GM23248 (cell line): ENCODE measurements at regions not wholly inside any gene's neighbourhood (a gene's known extent, or its start where the extent isn't known, plus 50 kb on each side); places are given as distances from the start of the nearest gene placed in this dataset.

Experiments
- DNase-seq: peaks from one replicate; pipeline ENCODE4 v3.0.0-alpha.2; 2015
- H2AFZ ChIP-seq: fragments of 200-600 bp; sonication (generic); 2 replicates; pipeline ENCODE4 v1.6.1; 2016; ENCODE audit warnings: antibody characterized with exemption
- H3F3A ChIP-seq: fragments of 200-600 bp; sonication (generic); 2 replicates; pipeline ENCODE4 v1.6.1; 2016; ENCODE audit warnings: mild to moderate bottlenecking, antibody characterized with exemption, mixed run types; ENCODE audit not compliant: insufficient read depth
- H3K27ac ChIP-seq: fragments of 200-600 bp; sonication (generic); 2 replicates; pipeline ENCODE4 v1.5.1; 2016; ENCODE audit warnings: mild to moderate bottlenecking
- H3K27me3 ChIP-seq: fragments of 200-600 bp; sonication (generic); replicated peaks from 2 replicates; pipeline ENCODE4 v1.6.1; 2016; ENCODE audit warnings: mild to moderate bottlenecking; ENCODE audit not compliant: insufficient read depth
- H3K36me3 ChIP-seq: fragments of 200-600 bp; sonication (generic); 2 replicates; pipeline ENCODE4 v1.6.1; 2016; ENCODE audit warnings: low read depth, mild to moderate bottlenecking
- H3K4me1 ChIP-seq: fragments of 200-600 bp; sonication (generic); 2 replicates; pipeline ENCODE4 v1.6.1; 2016; ENCODE audit warnings: mild to moderate bottlenecking; ENCODE audit not compliant: insufficient read depth
- H3K4me2 ChIP-seq: fragments of 200-600 bp; sonication (generic); one replicate; pipeline ENCODE4 v1.6.1; 2016; ENCODE audit warnings: mild to moderate bottlenecking; ENCODE audit not compliant: unreplicated experiment
- H3K4me3 ChIP-seq: fragments of 200-600 bp; sonication (generic); 2 replicates; pipeline ENCODE4 v1.5.1; 2016; ENCODE audit warnings: mild to moderate bottlenecking
- H3K79me2 ChIP-seq: fragments of 200-600 bp; sonication (generic); 2 replicates; pipeline ENCODE4 v1.6.1; 2016; ENCODE audit warnings: mild to moderate bottlenecking; ENCODE audit not compliant: insufficient read depth
- H3K9ac ChIP-seq: fragments of 200-600 bp; sonication (generic); 2 replicates; pipeline ENCODE4 v1.6.1; 2016; ENCODE audit warnings: mild to moderate bottlenecking
- H3K9me2 ChIP-seq: fragments of 200-600 bp; sonication (generic); 2 replicates; pipeline ENCODE4 v1.6.1; 2016; ENCODE audit warnings: mixed run types, mild to moderate bottlenecking, moderate library complexity; ENCODE audit not compliant: insufficient read depth
- H3K9me3 ChIP-seq: fragments of 200-600 bp; sonication (generic); one replicate; pipeline ENCODE4 v1.6.1; 2017; ENCODE audit warnings: low read depth
- H4K20me1 ChIP-seq: fragments of 200-600 bp; sonication (generic); 2 replicates; pipeline ENCODE4 v1.6.0; 2016; ENCODE audit not compliant: insufficient read depth
- EZH2 ChIP-seq: fragments of 200-600 bp; sonication (generic); IDR thresholded peaks from 2 replicates; pipeline ENCODE4 v1.6.1; 2018; ENCODE audit warnings: antibody characterized with exemption, mild to moderate bottlenecking; ENCODE audit not compliant: insufficient read depth, poor library complexity, severe bottlenecking
- EZH2phosphoT487 ChIP-seq: fragments of 200-600 bp; sonication (generic); IDR thresholded peaks from 2 replicates; pipeline ENCODE4 v1.6.1; 2018; ENCODE audit warnings: antibody characterized with exemption, moderate library complexity, mild to moderate bottlenecking, low read depth; ENCODE audit not compliant: insufficient read depth
- WGBS, 2 experiments: methylation state at CpG; one replicate each; pipeline ENCODE4 v1.1.6; 2015 to 2017; ENCODE audit warnings: low lambda C conversion rate in 2 of 2, low coverage in 1 of 2; ENCODE audit errors: missing lambda C conversion rate in 2 of 2; 5-methylcytosine and 5-hydroxymethylcytosine counted together
- in situ Hi-C: fragments of 300-500 bp; cut with MboI; formaldehyde crosslinking; loops from 2 replicates; pipeline ENCODE4 v1.15.0; 2020

- TF ChIP-seq EZH2 (no peak), EZH2phosphoT487 (no peak)
- no peaks in the 10 kb centered on the region for H3K27me3 ChIP-seq
- no peaks in the 10 kb centered on the region for H3K9me3 ChIP-seq
- H3K36me3 ChIP-seq: no peaks in the 10 kb centered on the region
- no peak overlapping the region for H3K4me2 ChIP-seq
- H3K27ac ChIP-seq: no peak overlapping the region
- no peak overlapping the region for H3K9ac ChIP-seq
- no peak overlapping the region for H3K4me3 ChIP-seq
- H2AFZ ChIP-seq: no peak overlapping the region
- H3K79me2 ChIP-seq: no peaks in the 10 kb centered on the region
- H3F3A ChIP-seq: peaks cover 15% of the 10 kb centered on the region
- H3K9me2 ChIP-seq: no peaks in the 10 kb centered on the region
- no peak for DNase-seq
- in situ Hi-C loops: no loop called here
- peaks cover 15% of the 10 kb centered on the region; the same call in 1 of the 2 replicates for H3K4me1 ChIP-seq
- no peaks in the 10 kb centered on the region for H4K20me1 ChIP-seq
Observed at GRCh38 chr2:217629347-217629746, 373.4 kb downstream of the TNS1 start.

DNA sequence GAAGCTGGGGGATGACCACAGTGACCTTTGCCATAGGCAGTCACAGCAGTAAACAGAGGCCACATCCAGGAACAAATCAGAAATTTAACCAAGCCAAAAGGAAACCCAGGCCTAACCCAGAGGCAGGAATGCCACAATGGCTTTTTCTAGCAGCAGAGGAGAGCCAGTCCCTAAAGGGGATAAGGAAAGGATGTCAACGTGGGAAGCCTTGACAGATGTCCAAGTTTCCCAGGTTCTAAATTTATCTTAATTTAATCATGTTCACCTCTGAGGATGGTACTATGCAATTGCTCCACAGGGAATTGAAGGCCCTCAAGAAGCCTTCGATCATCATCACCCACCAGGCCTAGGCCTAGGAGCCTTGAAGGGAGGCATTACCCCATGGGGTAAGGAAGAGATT, 374.7 kb downstream of the TNS1 start:
- Histone ChIP-seq H3K27ac (no peak overlapping the region), H3K4me3 (no peak overlapping the region), H3K36me3 (no peaks in the 10 kb centered on the region), H4K20me1 (no peaks in the 10 kb centered on the region), H2AFZ (no peak overlapping the region), H3K4me1 (peaks cover 15% of the 10 kb centered on the region; the same call in 1 of the 2 replicates), H3K9ac (no peak overlapping the region), H3K79me2 (no peaks in the 10 kb centered on the region), H3K9me2 (no peaks in the 10 kb centered on the region), H3K27me3 (no peaks in the 10 kb centered on the region), H3K9me3 (no peaks in the 10 kb centered on the region), H3K4me2 (no peak overlapping the region), H3F3A (peaks cover 15% of the 10 kb centered on the region)
- no peak for DNase-seq
- in situ Hi-C loops: no loop called here
- no peak for TF ChIP-seq EZH2phosphoT487
- TF ChIP-seq EZH2: no peak
- WGBS, 2 experiments: 86% methylated on average over 2 of the region's 2 CpGs

DNA sequence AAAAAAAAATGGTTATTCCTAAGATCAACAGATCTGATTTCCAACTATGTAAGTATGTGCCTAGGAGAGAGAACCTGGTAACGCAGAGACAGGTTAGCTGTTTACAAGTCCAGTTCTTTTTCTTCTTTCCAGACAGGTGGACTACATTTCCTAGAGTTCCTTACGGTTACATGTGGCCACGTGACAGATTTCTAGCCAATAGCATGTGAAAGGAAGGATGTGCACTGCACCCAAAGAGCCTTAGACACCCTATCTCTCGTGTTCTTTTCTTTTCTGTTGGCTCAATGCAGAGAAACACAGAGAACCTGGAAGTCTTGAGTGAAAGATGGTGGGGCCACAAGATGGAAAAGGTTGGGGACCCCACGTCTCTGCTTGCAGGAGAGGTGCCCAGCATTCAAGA, 375.9 kb downstream of the TNS1 start:
- WGBS, 2 experiments: 81 to 87% methylated on average over 5 of the region's 5 CpGs
- in situ Hi-C loops: no loop called here

DNA sequence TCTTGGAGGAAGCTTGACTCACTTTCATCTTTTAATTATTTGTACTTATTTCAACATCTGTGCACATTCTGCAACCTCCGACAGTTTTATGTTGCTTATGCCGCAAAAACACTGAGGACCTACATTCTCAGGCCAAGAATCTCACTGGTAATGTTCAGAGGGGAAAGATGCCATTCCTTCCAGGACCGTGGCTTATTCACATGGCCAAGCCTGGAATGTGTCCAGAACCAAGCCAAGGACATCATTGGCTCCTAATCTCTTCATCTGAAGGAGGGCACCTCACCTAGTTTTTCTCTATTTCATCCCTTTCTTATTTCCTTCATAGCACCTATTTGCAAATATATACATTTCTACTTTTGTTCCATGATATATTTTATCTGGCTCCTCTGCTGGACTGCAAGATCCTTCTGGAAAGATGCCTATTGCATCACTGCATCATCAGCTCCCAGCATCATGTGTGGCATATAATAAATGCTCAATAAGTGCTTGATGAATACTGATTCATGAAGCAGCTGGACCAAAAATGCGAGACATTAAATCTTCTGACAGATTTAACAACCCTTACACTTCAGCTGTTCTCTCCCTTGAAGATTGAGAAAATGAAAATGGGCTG, 377.1 kb downstream of the TNS1 start:
- Histone ChIP-seq H4K20me1 (no peaks in the 10 kb centered on the region), H3K4me3 (no peak overlapping the region), H3K36me3 (no peaks in the 10 kb centered on the region), H3K9ac (no peak overlapping the region), H3K79me2 (no peaks in the 10 kb centered on the region), H3F3A (peaks cover 15% of the 10 kb centered on the region), H2AFZ (no peak overlapping the region), H3K9me2 (no peaks in the 10 kb centered on the region), H3K4me1 (peaks cover 15% of the 10 kb centered on the region; the same call in 1 of the 2 replicates), H3K27me3 (no peaks in the 10 kb centered on the region), H3K27ac (peak overlapping the region; percentile 23; the same call in 1 of the 2 replicates), H3K9me3 (no peaks in the 10 kb centered on the region), H3K4me2 (no peak overlapping the region)
- WGBS, 2 experiments: 4 to 8% methylated on average over 4 of the region's 4 CpGs
- DNase-seq: peak; percentile 72
- in situ Hi-C loops: no loop called here
- no peak for TF ChIP-seq EZH2phosphoT487
- no peak for TF ChIP-seq EZH2

More for the DNA sequence above, 375.9 kb downstream of the TNS1 start:
- no peak for DNase-seq
- no peaks in the 10 kb centered on the region for H4K20me1 ChIP-seq
- H3F3A ChIP-seq: peaks cover 15% of the 10 kb centered on the region
- H3K9me2 ChIP-seq: no peaks in the 10 kb centered on the region
- peaks cover 15% of the 10 kb centered on the region; the same call in 1 of the 2 replicates for H3K4me1 ChIP-seq
- TF ChIP-seq EZH2phosphoT487: no peak
- no peak for TF ChIP-seq EZH2
- H2AFZ ChIP-seq: no peak overlapping the region
- no peaks in the 10 kb centered on the region for H3K27me3 ChIP-seq
- H3K9ac ChIP-seq: no peak overlapping the region
- H3K27ac ChIP-seq: no peak overlapping the region
- H3K9me3 ChIP-seq: no peaks in the 10 kb centered on the region
- H3K36me3 ChIP-seq: no peaks in the 10 kb centered on the region
- no peak overlapping the region for H3K4me3 ChIP-seq
- H3K4me2 ChIP-seq: no peak overlapping the region
- no peaks in the 10 kb centered on the region for H3K79me2 ChIP-seq
